Omental fat pad (tissue), 3 donors: ENCODE measurements at regions not wholly inside any gene's neighbourhood (a gene's known extent, or its start where the extent isn't known, plus 50 kb on each side); places are given as distances from the start of the nearest gene placed in this dataset.
A peak's percentile ranks its signal among the peaks of the same experiment; 100 is the strongest.

ENCODE experiments used
- ATAC-seq: fragments of 150-250 bp; one replicate; pipeline ENCODE4 v1.9.1; 2016; ENCODE audit warnings: mild to moderate bottlenecking, moderate library complexity; ENCODE audit not compliant: low FRiP score
- DNase-seq: peaks from one replicate; pipeline ENCODE4 v3.0.0-alpha.2; 2019; ENCODE audit warnings: low spot score
- TF ChIP-seq, protein P1 (sequence below), 3 donors: fragments of 450-650 bp; IDR thresholded peaks; one replicate each; pipeline ENCODE4 v1.5.1; 2016 to 2017; ENCODE audit warnings: antibody characterized with exemption in 3 of 3, mild to moderate bottlenecking in 3 of 3, moderate library complexity in 2 of 3

DNA sequence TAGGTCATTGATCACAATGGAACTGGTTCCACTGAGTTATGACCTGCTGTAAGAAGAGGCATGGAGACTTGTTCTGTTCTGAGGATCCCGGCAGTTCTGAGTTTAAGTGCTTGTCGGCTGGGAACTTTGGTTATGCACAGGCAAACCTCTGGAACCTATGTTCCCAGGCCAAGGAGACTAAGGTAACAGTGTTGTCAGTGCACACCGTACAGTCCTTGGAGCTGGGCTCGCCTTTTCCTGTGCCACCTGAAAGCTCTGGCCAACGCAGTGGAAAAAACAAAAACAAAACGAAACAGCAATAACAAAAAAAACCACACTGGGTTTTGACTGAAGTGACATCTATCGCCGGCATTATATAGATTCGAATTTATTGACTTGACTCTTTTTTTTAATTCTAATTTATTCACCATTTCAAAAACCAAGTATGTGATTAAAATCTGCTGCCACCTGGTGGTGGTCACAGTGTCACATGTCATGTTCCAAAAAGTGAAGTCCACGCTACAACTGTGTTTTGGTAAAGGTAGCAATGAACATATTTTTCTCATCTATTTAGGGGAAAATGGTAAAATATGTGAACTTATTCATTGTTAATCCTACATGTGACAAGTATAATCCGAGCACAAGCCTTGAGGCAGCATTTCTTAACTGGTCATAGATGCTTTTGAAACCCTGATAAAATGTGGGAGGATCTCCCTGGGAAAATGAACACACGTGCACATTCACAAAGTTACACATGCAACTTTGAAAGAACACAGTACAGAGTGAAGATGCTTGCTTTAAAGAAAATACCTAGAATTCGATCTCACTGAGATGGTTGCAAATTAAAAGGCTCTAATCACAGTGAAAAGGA lies 113.8 kb upstream of the PPP2R2D start:
- TF ChIP-seq, protein P1, sequence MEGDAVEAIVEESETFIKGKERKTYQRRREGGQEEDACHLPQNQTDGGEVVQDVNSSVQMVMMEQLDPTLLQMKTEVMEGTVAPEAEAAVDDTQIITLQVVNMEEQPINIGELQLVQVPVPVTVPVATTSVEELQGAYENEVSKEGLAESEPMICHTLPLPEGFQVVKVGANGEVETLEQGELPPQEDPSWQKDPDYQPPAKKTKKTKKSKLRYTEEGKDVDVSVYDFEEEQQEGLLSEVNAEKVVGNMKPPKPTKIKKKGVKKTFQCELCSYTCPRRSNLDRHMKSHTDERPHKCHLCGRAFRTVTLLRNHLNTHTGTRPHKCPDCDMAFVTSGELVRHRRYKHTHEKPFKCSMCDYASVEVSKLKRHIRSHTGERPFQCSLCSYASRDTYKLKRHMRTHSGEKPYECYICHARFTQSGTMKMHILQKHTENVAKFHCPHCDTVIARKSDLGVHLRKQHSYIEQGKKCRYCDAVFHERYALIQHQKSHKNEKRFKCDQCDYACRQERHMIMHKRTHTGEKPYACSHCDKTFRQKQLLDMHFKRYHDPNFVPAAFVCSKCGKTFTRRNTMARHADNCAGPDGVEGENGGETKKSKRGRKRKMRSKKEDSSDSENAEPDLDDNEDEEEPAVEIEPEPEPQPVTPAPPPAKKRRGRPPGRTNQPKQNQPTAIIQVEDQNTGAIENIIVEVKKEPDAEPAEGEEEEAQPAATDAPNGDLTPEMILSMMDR (IDR thresholded peaks at IDR 0.05) = peak in 1 of 3 donors; percentile 38
- ATAC-seq (no peak), DNase-seq (no peak)

DNA sequence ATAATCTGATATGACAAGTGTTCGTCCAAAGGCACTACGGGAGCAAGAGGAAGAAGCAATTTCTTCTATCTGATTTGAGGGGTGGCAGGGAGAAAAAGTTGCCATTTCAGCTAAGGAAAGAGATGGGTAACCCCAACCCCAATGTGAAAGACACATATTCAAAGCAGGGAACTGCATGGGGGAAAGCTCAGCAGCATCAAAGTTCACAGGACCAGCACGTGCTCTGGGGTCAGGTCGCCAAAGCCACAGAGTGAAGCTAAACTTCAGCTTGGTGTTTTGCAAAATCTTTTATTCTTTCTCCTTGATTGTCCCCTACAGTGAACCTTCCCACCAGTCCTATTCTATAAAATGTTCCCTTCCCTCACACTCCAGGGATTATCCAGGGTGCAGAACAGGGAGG lies 112.8 kb upstream of the PPP2R2D start:
- TF ChIP-seq, protein P1 (IDR thresholded peaks at IDR 0.05) = no peak
- ATAC-seq (no peak), DNase-seq (no peak)

DNA sequence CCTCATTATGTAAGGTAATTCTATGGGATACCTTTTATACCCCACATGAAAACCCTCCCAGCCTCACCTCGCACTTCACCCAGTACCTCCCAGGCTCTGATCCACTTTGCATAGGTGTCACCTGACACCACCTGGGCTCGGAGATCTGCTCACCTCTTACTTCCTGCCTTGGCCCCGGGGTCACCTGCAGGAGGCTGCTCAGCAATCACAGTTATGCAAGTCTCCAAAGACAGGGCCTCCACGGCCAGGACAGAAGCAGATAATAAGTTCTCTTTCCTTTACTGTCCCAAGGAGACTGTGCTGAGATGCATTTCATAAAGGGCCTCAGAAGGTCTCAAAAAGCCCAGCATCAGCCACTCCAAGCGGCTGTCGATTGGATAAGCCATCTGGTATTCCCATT lies 112.4 kb upstream of the PPP2R2D start:
- TF ChIP-seq, protein P1 (IDR thresholded peaks at IDR 0.05) = no peak
- no peak for DNase-seq
- ATAC-seq = no peak

DNA sequence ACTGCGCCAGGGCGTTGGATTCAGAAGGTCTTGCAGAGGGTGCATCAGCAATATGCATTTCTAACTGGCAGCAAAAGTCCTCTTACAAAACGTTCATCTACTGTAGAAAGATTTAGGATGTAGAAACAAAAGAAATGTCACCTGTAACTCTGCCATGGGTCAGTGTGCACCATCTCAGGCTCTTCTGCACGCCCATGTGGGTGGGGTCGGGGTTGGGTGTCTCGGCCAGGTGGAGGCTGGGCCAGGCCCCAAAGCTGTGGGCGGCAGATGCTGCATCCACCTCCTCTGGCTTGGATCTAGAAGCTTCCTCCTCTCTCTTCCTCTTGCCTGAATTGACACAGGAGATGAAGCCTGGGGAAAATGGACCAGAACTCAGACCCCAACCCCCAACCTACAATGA lies 111.3 kb upstream of the PPP2R2D start:
- ATAC-seq (no peak), DNase-seq (no peak)
- TF ChIP-seq, protein P1 (IDR thresholded peaks at IDR 0.05) = no peak

DNA sequence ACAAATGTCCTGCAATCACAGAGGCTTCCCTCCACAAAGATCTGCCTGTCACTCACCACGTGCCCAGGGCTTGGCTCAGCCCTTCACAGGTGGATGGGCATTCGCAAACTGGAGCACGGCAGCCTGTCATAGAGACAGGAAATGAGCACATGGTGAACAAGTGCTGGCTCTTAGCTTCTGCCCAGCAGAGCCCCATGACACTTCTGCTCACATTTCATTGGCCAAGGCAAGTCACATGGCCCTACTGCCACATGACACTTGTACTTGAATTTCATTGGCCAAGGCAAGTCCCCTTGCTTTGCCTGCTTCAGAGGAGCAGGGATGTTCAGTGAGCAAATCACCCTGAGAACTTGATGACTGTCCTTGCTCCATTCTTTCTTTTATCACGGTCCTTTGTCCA lies 110.8 kb upstream of the PPP2R2D start:
- DNase-seq = no peak
- TF ChIP-seq, protein P1 (IDR thresholded peaks at IDR 0.05) = no peak
- ATAC-seq = no peak

DNA sequence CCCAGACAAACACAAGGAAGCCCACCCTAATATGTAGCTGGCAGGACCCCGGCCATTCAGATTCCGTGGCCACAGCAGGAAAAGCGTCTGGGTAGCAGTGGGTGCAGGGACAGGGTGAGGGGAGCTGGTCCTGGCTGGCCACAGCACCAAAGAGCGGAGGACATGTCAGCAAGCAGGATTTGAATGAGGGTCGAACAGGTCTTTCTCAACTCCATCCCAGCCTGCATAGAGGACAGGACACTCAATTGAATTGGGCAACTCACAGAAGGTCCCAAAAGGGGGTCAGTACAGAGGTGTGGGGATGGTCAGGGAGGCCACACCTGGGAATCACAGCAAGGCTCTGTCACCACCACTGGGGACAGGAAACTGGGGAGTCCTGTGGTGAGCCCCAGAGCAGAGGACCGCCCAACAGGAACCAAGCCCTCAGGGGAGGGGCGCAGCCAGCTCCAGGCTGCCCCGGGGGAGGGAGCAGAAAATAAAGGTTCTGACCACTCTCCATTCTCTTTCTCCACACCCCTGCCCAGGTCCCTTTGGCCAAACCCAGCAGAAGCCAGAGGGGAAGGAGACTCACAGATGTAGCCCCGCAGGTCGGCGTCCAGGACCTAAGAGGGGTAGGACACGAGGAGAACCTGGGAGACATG lies 108.7 kb upstream of the PPP2R2D start:
- TF ChIP-seq, protein P1 (IDR thresholded peaks at IDR 0.05) = no peak
- ATAC-seq (no peak), DNase-seq (no peak)

DNA sequence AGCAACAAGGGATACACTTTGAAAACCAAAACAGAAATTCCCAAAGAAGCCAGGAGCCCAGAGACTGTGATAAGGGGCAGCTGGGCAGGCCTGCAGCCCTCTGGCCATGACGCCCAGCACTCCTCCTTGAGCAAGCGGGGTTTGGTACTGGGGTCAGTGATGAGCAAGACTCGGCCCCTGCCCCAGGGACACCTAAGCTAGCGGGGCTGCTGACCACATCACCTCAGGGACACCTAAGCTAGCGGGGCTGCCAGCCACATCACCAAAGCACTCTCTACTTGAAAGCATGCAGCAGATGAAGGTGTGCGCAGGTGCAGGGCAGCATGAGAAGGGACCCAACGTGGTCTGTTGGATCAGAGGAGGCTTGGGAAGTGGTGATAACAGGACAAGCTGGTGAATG lies 108.0 kb upstream of the PPP2R2D start:
- TF ChIP-seq, protein P1 (IDR thresholded peaks at IDR 0.05) = no peak
- ATAC-seq (no peak), DNase-seq (no peak)
